ENCODE measurements at regions not wholly inside any gene's neighbourhood (a gene's known extent, or its start where the extent isn't known, plus 50 kb on each side); places are given as distances from the start of the nearest gene placed in this dataset.

GRCh38 chr14:99029145-99029915 lies 242.7 kb downstream of the BCL11B start:
- Histone ChIP-seq H3K9me3 (ENCODE audit: severe bottlenecking) (no peaks in the 10 kb centered on the region), H3K36me3 (no peaks in the 10 kb centered on the region), H3K27me3 (ENCODE audit: insufficient read depth, low read depth, severe bottlenecking) (peaks cover 87% of the 10 kb centered on the region), H3K27ac (no peak overlapping the region), H3K4me3 (ENCODE audit: low read depth, low read length) (no peak overlapping the region)
- DNase-seq = no peak
- TF ChIP-seq CTCF (IDR thresholded peaks at IDR 0.05; ENCODE audit: low read depth, low read length) = no peak

- no peak for DNase-seq
- Histone ChIP-seq H3K4me3 (ENCODE audit: low read depth, low read length) (no peak overlapping the region), H3K27ac (no peak overlapping the region), H3K36me3 (no peaks in the 10 kb centered on the region), H3K9me3 (ENCODE audit: severe bottlenecking) (no peaks in the 10 kb centered on the region), H3K27me3 (ENCODE audit: insufficient read depth, low read depth, severe bottlenecking) (peaks cover 87% of the 10 kb centered on the region)
- no peak for TF ChIP-seq CTCF (IDR thresholded peaks at IDR 0.05; ENCODE audit: low read depth, low read length)
Measured at GRCh38 chr14:99029916-99030305, 242.1 kb downstream of the BCL11B start.

- peaks cover 87% of the 10 kb centered on the region for H3K27me3 ChIP-seq (ENCODE audit: insufficient read depth, low read depth, severe bottlenecking)
- DNase-seq = no peak
- H3K9me3 ChIP-seq (ENCODE audit: severe bottlenecking) = no peaks in the 10 kb centered on the region
Measured at GRCh38 chr14:99030454-99030853, 241.5 kb downstream of the BCL11B start.

GRCh38 chr14:99032759-99033158 lies 239.2 kb downstream of the BCL11B start:
- Histone ChIP-seq H3K9me3 (ENCODE audit: severe bottlenecking) (no peaks in the 10 kb centered on the region), H3K4me3 (ENCODE audit: low read depth, low read length) (no peak overlapping the region), H3K27me3 (ENCODE audit: insufficient read depth, low read depth, severe bottlenecking) (peaks cover 91% of the 10 kb centered on the region), H3K36me3 (no peaks in the 10 kb centered on the region), H3K27ac (no peak overlapping the region)
- no peak for TF ChIP-seq CTCF (IDR thresholded peaks at IDR 0.05; ENCODE audit: low read depth, low read length)
- no peak for DNase-seq

More at GRCh38 chr14:99030454-99030853, 241.5 kb downstream of the BCL11B start:
- Histone ChIP-seq H3K27ac (no peak overlapping the region), H3K4me3 (ENCODE audit: low read depth, low read length) (no peak overlapping the region), H3K36me3 (no peaks in the 10 kb centered on the region)
- TF ChIP-seq CTCF (IDR thresholded peaks at IDR 0.05; ENCODE audit: low read depth, low read length) = no peak

- Histone ChIP-seq H3K4me3 (ENCODE audit: low read depth, low read length) (no peak overlapping the region), H3K36me3 (no peaks in the 10 kb centered on the region), H3K9me3 (ENCODE audit: severe bottlenecking) (no peaks in the 10 kb centered on the region), H3K27me3 (ENCODE audit: insufficient read depth, low read depth, severe bottlenecking) (peaks cover 91% of the 10 kb centered on the region), H3K27ac (no peak overlapping the region)
- DNase-seq = no peak
- no peak for TF ChIP-seq CTCF (IDR thresholded peaks at IDR 0.05; ENCODE audit: low read depth, low read length)
Measured at GRCh38 chr14:99033951-99034350, 238.0 kb downstream of the BCL11B start.

GRCh38 chr14:99034711-99035171 lies 237.3 kb downstream of the BCL11B start:
- H3K27me3 ChIP-seq (ENCODE audit: insufficient read depth, low read depth, severe bottlenecking) = peaks cover 91% of the 10 kb centered on the region
- no peaks in the 10 kb centered on the region for H3K36me3 ChIP-seq
- no peak overlapping the region for H3K27ac ChIP-seq
- no peak overlapping the region for H3K4me3 ChIP-seq (ENCODE audit: low read depth, low read length)
- no peaks in the 10 kb centered on the region for H3K9me3 ChIP-seq (ENCODE audit: severe bottlenecking)
- TF ChIP-seq CTCF (IDR thresholded peaks at IDR 0.05; ENCODE audit: low read depth, low read length) = peak; percentile 29; the same call in 1 of the 2 replicates
- DNase-seq = no peak
